Testis (tissue), 2 donors: ENCODE measurements at regions not wholly inside any gene's neighbourhood (a gene's known extent, or its start where the extent isn't known, plus 50 kb on each side); places are given as distances from the start of the nearest gene placed in this dataset.

Source experiments
- DNase-seq: peaks from one replicate; pipeline ENCODE4 v3.0.0-alpha.2; 2019
- H3K27ac ChIP-seq, 2 donors: fragments of 200-600 bp; sonication (generic); one replicate each; pipeline ENCODE4 v1.5.1; 2019
- H3K27me3 ChIP-seq: fragments of 200-600 bp; sonication (generic); one replicate; pipeline ENCODE4 v1.5.1; 2019
- H3K36me3 ChIP-seq: fragments of 200-600 bp; sonication (generic); one replicate; pipeline ENCODE4 v1.5.1; 2017; ENCODE audit warnings: low read depth; ENCODE audit errors: missing control alignments
- H3K4me1 ChIP-seq: fragments of 200-600 bp; sonication (generic); one replicate; pipeline ENCODE4 v1.5.1; 2019
- H3K4me3 ChIP-seq, 2 donors: fragments of 200-600 bp; sonication (generic); one replicate each; pipeline ENCODE4 v1.5.1; 2017 to 2019
- H3K9me3 ChIP-seq: fragments of 200-600 bp; sonication (generic); one replicate; pipeline ENCODE4 v1.5.1; 2017
- CTCF ChIP-seq, 3 experiments: fragments of 450-650 bp in 2 of 3; fragments of 200-600 bp in 1 of 3; sonication (generic) in 1 of 3; IDR thresholded peaks; one replicate each; pipeline ENCODE4 v1.5.1; 2016 to 2019; ENCODE audit warnings: antibody characterized with exemption in 3 of 3, mild to moderate bottlenecking in 2 of 3, moderate library complexity in 1 of 3
- POLR2A ChIP-seq: fragments of 450-650 bp; IDR thresholded peaks from one replicate; pipeline ENCODE4 v1.6.1; 2017; ENCODE audit warnings: antibody characterized with exemption, mild to moderate bottlenecking, moderate library complexity
- WGBS, 2 donors: methylation state at CpG; one replicate each; pipeline ENCODE4 v1.1.5; 2018; 5-methylcytosine and 5-hydroxymethylcytosine counted together
- intact Hi-C: fragments of 100-400 bp; cut with DNase I; formaldehyde crosslinking; loops from one replicate; pipeline ENCODE4 v1.15.1; 2023; ENCODE audit warnings: low total_unique reads

- no peaks in the 10 kb centered on the region for H3K36me3 ChIP-seq
- TF ChIP-seq POLR2A = no peak
- 86 to 95% methylated on average over 2 of the region's 2 CpGs for WGBS, 2 donors
- H3K9me3 ChIP-seq = no peaks in the 10 kb centered on the region
- no peak overlapping the region for H3K27ac ChIP-seq
- intact Hi-C loops = no loop called here
- DNase-seq = no peak
- no peak overlapping the region for H3K4me3 ChIP-seq
- no peaks in the 10 kb centered on the region for H3K4me1 ChIP-seq
- no peaks in the 10 kb centered on the region for H3K27me3 ChIP-seq
Measured at GRCh38 chr6:47131773-47132172, 89.6 kb upstream of the ADGRF1 start.

- Histone ChIP-seq H3K4me3 (no peak overlapping the region), H3K4me1 (no peaks in the 10 kb centered on the region), H3K27ac (no peak overlapping the region), H3K36me3 (no peaks in the 10 kb centered on the region), H3K9me3 (no peaks in the 10 kb centered on the region), H3K27me3 (no peaks in the 10 kb centered on the region)
- TF ChIP-seq CTCF (IDR thresholded peaks at IDR 0.05) (no peak), POLR2A (no peak)
- intact Hi-C loops = no loop called here
- 37 to 66% methylated on average over 3 of the region's 3 CpGs for WGBS, 2 donors
- no peak for DNase-seq
Measured at GRCh38 chr6:47130086-47130485, 88.0 kb upstream of the ADGRF1 start.

GRCh38 chr6:47129129-47129528, 87.0 kb upstream of the ADGRF1 start:
- WGBS, 2 donors = 82 to 96% methylated on average over 1 of the region's 1 CpG
- Histone ChIP-seq H3K27me3 (no peaks in the 10 kb centered on the region), H3K4me3 (no peak overlapping the region), H3K9me3 (no peaks in the 10 kb centered on the region), H3K4me1 (no peaks in the 10 kb centered on the region), H3K27ac (no peak overlapping the region), H3K36me3 (no peaks in the 10 kb centered on the region)
- intact Hi-C loops = no loop called here
- DNase-seq = no peak
- TF ChIP-seq CTCF (IDR thresholded peaks at IDR 0.05) (no peak), POLR2A (no peak)

GRCh38 chr6:47126647-47127391, 84.7 kb upstream of the ADGRF1 start:
- 50 to 63% methylated on average over 5 of the region's 5 CpGs for WGBS, 2 donors
- intact Hi-C loops = no loop called here
- TF ChIP-seq POLR2A (no peak), CTCF (IDR thresholded peaks at IDR 0.05) (no peak)
- Histone ChIP-seq H3K36me3 (no peaks in the 10 kb centered on the region), H3K4me1 (no peaks in the 10 kb centered on the region), H3K27me3 (no peaks in the 10 kb centered on the region), H3K27ac (no peak overlapping the region), H3K4me3 (no peak overlapping the region), H3K9me3 (no peaks in the 10 kb centered on the region)
- no peak for DNase-seq

GRCh38 chr6:47118611-47119010, 76.5 kb upstream of the ADGRF1 start:
- TF ChIP-seq CTCF (IDR thresholded peaks at IDR 0.05) (no peak), POLR2A (no peak)
- no peak overlapping the region for H3K4me3 ChIP-seq
- no peak for DNase-seq
- H3K36me3 ChIP-seq = no peaks in the 10 kb centered on the region
- no peaks in the 10 kb centered on the region for H3K27me3 ChIP-seq
- H3K9me3 ChIP-seq = no peaks in the 10 kb centered on the region
- intact Hi-C loops = no loop called here
- no peaks in the 10 kb centered on the region for H3K4me1 ChIP-seq
- no peak overlapping the region for H3K27ac ChIP-seq
